ENCODE measurements at regions not wholly inside any gene's neighbourhood (a gene's known extent, or its start where the extent isn't known, plus 50 kb on each side); places are given as distances from the start of the nearest gene placed in this dataset.

GRCh38 chr3:147809206-147809605, 400.0 kb downstream of the ZIC1 start:
- Histone ChIP-seq H2AFZ (ENCODE audit: low read length) (no peak overlapping the region), H4K20me1 (ENCODE audit: insufficient read depth, low read depth, low read length) (no peaks in the 10 kb centered on the region), H3K4me2 (ENCODE audit: low read depth, low read length, poor library complexity, severe bottlenecking) (no peak overlapping the region), H3K9ac (ENCODE audit: low read length) (no peak overlapping the region), H3K4me1 (ENCODE audit: low read length) (no peaks in the 10 kb centered on the region), H3K79me2 (ENCODE audit: low read length) (no peaks in the 10 kb centered on the region), H3K36me3 (ENCODE audit: insufficient read depth, low read length) (no peaks in the 10 kb centered on the region), H3K4me3 (ENCODE audit: low read length) (no peak overlapping the region), H3K9me3 (ENCODE audit: low read length) (peaks cover 8% of the 10 kb centered on the region), H3K9me2 (replicated peaks; ENCODE audit: insufficient read depth, low read length) (no peaks in the 10 kb centered on the region), H3K27ac (ENCODE audit: low read length) (no peak overlapping the region), H3K27me3 (ENCODE audit: low read length) (no peaks in the 10 kb centered on the region)
- no peak for DNase-seq

GRCh38 chr3:147812186-147812911, 403.2 kb downstream of the ZIC1 start:
- Histone ChIP-seq H3K9ac (ENCODE audit: low read length) (no peak overlapping the region), H3K4me1 (ENCODE audit: low read length) (no peaks in the 10 kb centered on the region), H3K4me3 (ENCODE audit: low read length) (no peak overlapping the region), H3K36me3 (ENCODE audit: insufficient read depth, low read length) (no peaks in the 10 kb centered on the region), H3K4me2 (ENCODE audit: low read depth, low read length, poor library complexity, severe bottlenecking) (no peak overlapping the region), H3K9me2 (replicated peaks; ENCODE audit: insufficient read depth, low read length) (no peaks in the 10 kb centered on the region), H4K20me1 (ENCODE audit: insufficient read depth, low read depth, low read length) (no peaks in the 10 kb centered on the region), H3K9me3 (ENCODE audit: low read length) (peaks cover 8% of the 10 kb centered on the region), H2AFZ (ENCODE audit: low read length) (no peak overlapping the region), H3K79me2 (ENCODE audit: low read length) (no peaks in the 10 kb centered on the region), H3K27me3 (ENCODE audit: low read length) (no peaks in the 10 kb centered on the region), H3K27ac (ENCODE audit: low read length) (no peak overlapping the region)
- no peak for DNase-seq

DNA sequence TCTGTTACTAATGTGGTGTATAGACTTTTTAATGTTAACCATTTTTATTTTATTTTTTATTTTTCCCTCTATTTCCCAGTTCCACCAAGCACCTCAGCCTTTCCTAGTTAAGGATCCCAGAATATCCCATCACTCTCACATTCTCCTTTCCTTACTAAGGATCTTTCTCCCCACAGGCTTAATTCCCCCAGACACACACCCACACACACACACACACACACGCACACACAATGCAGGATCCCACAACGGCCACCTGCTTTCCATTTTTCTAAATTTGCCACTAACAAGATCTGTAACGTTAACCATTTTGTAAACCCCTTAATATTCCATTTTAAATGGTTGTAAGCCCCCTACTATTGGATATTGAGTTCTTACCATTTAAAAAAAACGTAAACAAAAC, 404.1 kb downstream of the ZIC1 start:
- H3K4me2 ChIP-seq (ENCODE audit: low read depth, low read length, poor library complexity, severe bottlenecking) = no peak overlapping the region
- DNase-seq = no peak
- H3K4me1 ChIP-seq (ENCODE audit: low read length) = no peaks in the 10 kb centered on the region
- no peaks in the 10 kb centered on the region for H4K20me1 ChIP-seq (ENCODE audit: insufficient read depth, low read depth, low read length)
- no peak overlapping the region for H2AFZ ChIP-seq (ENCODE audit: low read length)
- no peak overlapping the region for H3K4me3 ChIP-seq (ENCODE audit: low read length)
- H3K9me3 ChIP-seq (ENCODE audit: low read length) = peaks cover 4% of the 10 kb centered on the region
- no peaks in the 10 kb centered on the region for H3K9me2 ChIP-seq (replicated peaks; ENCODE audit: insufficient read depth, low read length)
- no peaks in the 10 kb centered on the region for H3K27me3 ChIP-seq (ENCODE audit: low read length)
- H3K9ac ChIP-seq (ENCODE audit: low read length) = no peak overlapping the region
- H3K79me2 ChIP-seq (ENCODE audit: low read length) = no peaks in the 10 kb centered on the region
- H3K36me3 ChIP-seq (ENCODE audit: insufficient read depth, low read length) = no peaks in the 10 kb centered on the region
- H3K27ac ChIP-seq (ENCODE audit: low read length) = no peak overlapping the region

- Histone ChIP-seq H3K4me2 (ENCODE audit: low read depth, low read length, poor library complexity, severe bottlenecking) (no peak overlapping the region), H3K4me1 (ENCODE audit: low read length) (no peaks in the 10 kb centered on the region), H3K9me3 (ENCODE audit: low read length) (peaks cover 7% of the 10 kb centered on the region), H3K4me3 (ENCODE audit: low read length) (no peak overlapping the region), H2AFZ (ENCODE audit: low read length) (no peak overlapping the region), H3K9ac (ENCODE audit: low read length) (no peak overlapping the region), H3K79me2 (ENCODE audit: low read length) (no peaks in the 10 kb centered on the region), H3K9me2 (replicated peaks; ENCODE audit: insufficient read depth, low read length) (no peaks in the 10 kb centered on the region), H4K20me1 (ENCODE audit: insufficient read depth, low read depth, low read length) (no peaks in the 10 kb centered on the region), H3K36me3 (ENCODE audit: insufficient read depth, low read length) (no peaks in the 10 kb centered on the region), H3K27me3 (ENCODE audit: low read length) (no peaks in the 10 kb centered on the region), H3K27ac (ENCODE audit: low read length) (no peak overlapping the region)
- DNase-seq = no peak
Observed at GRCh38 chr3:147816752-147817151, 407.6 kb downstream of the ZIC1 start.

- Histone ChIP-seq H3K4me1 (ENCODE audit: low read length) (no peaks in the 10 kb centered on the region), H3K9ac (ENCODE audit: low read length) (no peak overlapping the region), H2AFZ (ENCODE audit: low read length) (no peak overlapping the region), H3K9me2 (replicated peaks; ENCODE audit: insufficient read depth, low read length) (no peaks in the 10 kb centered on the region), H3K27me3 (ENCODE audit: low read length) (no peaks in the 10 kb centered on the region), H3K27ac (ENCODE audit: low read length) (no peak overlapping the region), H3K4me2 (ENCODE audit: low read depth, low read length, poor library complexity, severe bottlenecking) (no peak overlapping the region), H3K9me3 (ENCODE audit: low read length) (peaks cover 6% of the 10 kb centered on the region), H3K36me3 (ENCODE audit: insufficient read depth, low read length) (no peaks in the 10 kb centered on the region), H3K4me3 (ENCODE audit: low read length) (no peak overlapping the region), H4K20me1 (ENCODE audit: insufficient read depth, low read depth, low read length) (no peaks in the 10 kb centered on the region), H3K79me2 (ENCODE audit: low read length) (no peaks in the 10 kb centered on the region)
- no peak for DNase-seq
Observed at GRCh38 chr3:147832611-147833010, 423.4 kb downstream of the ZIC1 start.

DNA sequence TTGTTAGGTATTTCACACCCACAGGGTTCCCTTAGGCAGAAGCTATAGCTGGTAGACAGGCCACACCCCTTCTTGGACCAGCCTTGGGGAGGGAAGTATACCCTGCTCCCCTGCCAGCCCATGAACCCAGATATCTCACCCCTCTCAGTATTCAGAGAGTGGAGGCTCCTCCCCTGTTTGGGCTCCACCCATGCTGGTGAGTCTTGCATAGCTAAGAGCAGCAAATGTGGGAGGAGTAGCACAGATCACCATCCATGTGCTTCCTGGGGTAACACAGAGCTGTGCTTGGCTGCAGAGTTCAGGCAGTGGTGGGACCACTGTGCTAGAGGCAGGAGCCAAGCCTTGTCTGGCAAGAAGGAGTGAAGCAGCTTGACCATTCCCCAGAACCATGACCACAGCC, 427.2 kb downstream of the ZIC1 start:
- H3K27ac ChIP-seq (ENCODE audit: low read length) = no peak overlapping the region
- no peak overlapping the region for H2AFZ ChIP-seq (ENCODE audit: low read length)
- H3K4me1 ChIP-seq (ENCODE audit: low read length) = no peaks in the 10 kb centered on the region
- peaks cover 11% of the 10 kb centered on the region for H3K9me3 ChIP-seq (ENCODE audit: low read length)
- H3K9ac ChIP-seq (ENCODE audit: low read length) = no peak overlapping the region
- no peak overlapping the region for H3K4me2 ChIP-seq (ENCODE audit: low read depth, low read length, poor library complexity, severe bottlenecking)
- no peaks in the 10 kb centered on the region for H3K27me3 ChIP-seq (ENCODE audit: low read length)
- H3K4me3 ChIP-seq (ENCODE audit: low read length) = no peak overlapping the region
- no peaks in the 10 kb centered on the region for H3K36me3 ChIP-seq (ENCODE audit: insufficient read depth, low read length)
- 0 out of 2 replicates have a peak, but pooled peaks cover 3% of the 10 kb centered on the region for H3K9me2 ChIP-seq (replicated peaks; ENCODE audit: insufficient read depth, low read length)
- H4K20me1 ChIP-seq (ENCODE audit: insufficient read depth, low read depth, low read length) = no peaks in the 10 kb centered on the region
- DNase-seq = no peak
- H3K79me2 ChIP-seq (ENCODE audit: low read length) = no peaks in the 10 kb centered on the region

GRCh38 chr3:147838652-147839051, 429.5 kb downstream of the ZIC1 start:
- no peaks in the 10 kb centered on the region for H3K36me3 ChIP-seq (ENCODE audit: insufficient read depth, low read length)
- H3K9me2 ChIP-seq (replicated peaks; ENCODE audit: insufficient read depth, low read length) = 0 out of 2 replicates have a peak, but pooled peaks cover 3% of the 10 kb centered on the region
- H3K9ac ChIP-seq (ENCODE audit: low read length) = no peak overlapping the region
- no peak overlapping the region for H3K4me2 ChIP-seq (ENCODE audit: low read depth, low read length, poor library complexity, severe bottlenecking)
- H3K79me2 ChIP-seq (ENCODE audit: low read length) = no peaks in the 10 kb centered on the region
- H4K20me1 ChIP-seq (ENCODE audit: insufficient read depth, low read depth, low read length) = no peaks in the 10 kb centered on the region
- no peak for DNase-seq
- no peak overlapping the region for H3K27ac ChIP-seq (ENCODE audit: low read length)
- no peak overlapping the region for H2AFZ ChIP-seq (ENCODE audit: low read length)
- no peak overlapping the region for H3K4me3 ChIP-seq (ENCODE audit: low read length)
- no peaks in the 10 kb centered on the region for H3K27me3 ChIP-seq (ENCODE audit: low read length)
- H3K4me1 ChIP-seq (ENCODE audit: low read length) = no peaks in the 10 kb centered on the region
- peaks cover 9% of the 10 kb centered on the region for H3K9me3 ChIP-seq (ENCODE audit: low read length)

DNA sequence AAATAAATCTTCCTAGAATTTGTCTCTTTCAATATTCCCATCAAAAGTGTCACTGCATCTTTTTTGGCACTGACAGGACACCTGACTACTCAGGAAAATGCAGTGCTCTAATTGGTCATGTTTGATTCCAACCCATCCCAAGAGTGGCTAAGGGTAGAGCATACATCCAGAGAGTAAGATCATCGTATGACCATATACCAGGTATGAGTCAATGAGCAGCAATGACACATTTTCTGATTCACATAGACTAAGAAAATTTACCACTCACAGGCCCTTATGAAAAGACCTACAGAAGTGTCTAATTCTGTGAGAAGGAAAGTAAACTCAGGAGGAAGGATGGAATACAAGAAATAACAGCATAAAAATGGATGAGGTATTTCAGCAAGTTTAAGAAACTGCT, 434.2 kb downstream of the ZIC1 start:
- DNase-seq = no peak
- H3K79me2 ChIP-seq (ENCODE audit: low read length) = no peaks in the 10 kb centered on the region
- H3K36me3 ChIP-seq (ENCODE audit: insufficient read depth, low read length) = no peaks in the 10 kb centered on the region
- H3K4me2 ChIP-seq (ENCODE audit: low read depth, low read length, poor library complexity, severe bottlenecking) = no peak overlapping the region
- no peaks in the 10 kb centered on the region for H4K20me1 ChIP-seq (ENCODE audit: insufficient read depth, low read depth, low read length)
- peaks cover 11% of the 10 kb centered on the region for H3K9me3 ChIP-seq (ENCODE audit: low read length)
- H3K9ac ChIP-seq (ENCODE audit: low read length) = no peak overlapping the region
- no peak overlapping the region for H2AFZ ChIP-seq (ENCODE audit: low read length)
- no peaks in the 10 kb centered on the region for H3K4me1 ChIP-seq (ENCODE audit: low read length)
- 0 out of 2 replicates have a peak, but pooled peaks cover 3% of the 10 kb centered on the region for H3K9me2 ChIP-seq (replicated peaks; ENCODE audit: insufficient read depth, low read length)
- no peak overlapping the region for H3K27ac ChIP-seq (ENCODE audit: low read length)
- H3K27me3 ChIP-seq (ENCODE audit: low read length) = no peaks in the 10 kb centered on the region
- no peak overlapping the region for H3K4me3 ChIP-seq (ENCODE audit: low read length)

Data from Karpas-422 (cell line).